Stimulated activated CD4-positive, alpha-beta T cell treated with anti-CD3 and anti-CD28 coated beads, Interleukin-4, amount 100 ng/mL, for 24 hours (primary cell): ENCODE measurements at regions not wholly inside any gene's neighbourhood (a gene's known extent, or its start where the extent isn't known, plus 50 kb on each side); places are given as distances from the start of the nearest gene placed in this dataset.

Experiments
- DNase-seq: peaks from one replicate; pipeline ENCODE4 v3.0.0-alpha.2; 2020

DNA sequence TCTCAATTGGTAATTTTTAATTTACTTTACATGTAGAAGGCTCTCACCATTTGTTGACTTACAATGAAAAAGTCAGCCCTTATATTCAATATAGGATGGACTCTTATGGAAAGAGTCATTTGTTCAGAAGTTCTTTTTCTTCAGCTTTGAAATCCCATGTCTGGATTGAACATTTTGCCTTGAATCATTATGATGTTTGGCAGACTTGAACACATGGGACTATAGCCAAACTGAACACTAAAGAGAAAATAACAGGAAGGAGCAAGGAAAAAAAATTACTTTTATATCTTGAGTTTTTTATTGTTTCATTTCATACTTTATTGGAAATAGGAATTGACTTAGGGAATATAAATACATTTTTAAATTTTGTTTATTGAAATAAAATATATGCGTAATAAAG lies 1503.0 kb downstream of the EFNA5 start:
- no peak for DNase-seq

DNA sequence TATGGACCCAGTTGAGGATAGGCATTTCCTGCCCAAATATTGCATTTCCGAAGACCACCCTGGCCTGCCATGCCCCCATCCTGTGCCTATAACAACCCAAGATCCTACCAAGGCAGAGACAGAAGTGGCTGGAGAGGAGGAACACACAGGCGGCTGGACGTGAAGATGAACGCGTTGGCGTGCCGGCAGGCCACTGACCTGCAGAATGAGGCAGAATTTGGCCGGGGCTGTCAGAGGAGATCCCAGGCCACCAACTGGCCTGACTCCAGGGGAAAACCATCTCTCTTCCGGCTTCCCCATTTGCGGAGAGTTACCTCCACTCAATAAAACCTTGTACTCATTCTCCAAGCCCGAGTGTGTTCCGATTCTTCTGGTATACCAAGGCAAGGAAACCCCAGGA lies 1507.5 kb downstream of the EFNA5 start:
- DNase-seq = no peak

DNA sequence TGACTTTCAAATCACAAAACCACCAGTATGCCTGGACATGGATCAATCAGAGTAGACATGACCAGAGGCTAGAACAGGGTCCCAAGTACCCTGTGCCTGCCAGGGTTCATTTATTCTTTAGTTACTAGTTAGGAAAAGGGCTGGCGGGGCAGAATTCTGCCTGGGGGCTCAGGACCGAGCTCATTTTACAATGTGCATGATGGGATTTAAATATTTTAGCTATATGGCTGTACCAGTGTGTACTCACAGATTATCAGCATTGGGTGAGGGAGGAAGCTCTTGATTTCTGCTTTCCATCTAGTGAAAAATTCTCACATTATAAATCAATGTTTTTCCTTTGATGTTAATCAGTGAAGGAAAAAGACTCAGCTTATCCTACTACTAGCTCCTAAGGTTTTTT lies 1511.1 kb downstream of the EFNA5 start:
- no peak for DNase-seq

DNA sequence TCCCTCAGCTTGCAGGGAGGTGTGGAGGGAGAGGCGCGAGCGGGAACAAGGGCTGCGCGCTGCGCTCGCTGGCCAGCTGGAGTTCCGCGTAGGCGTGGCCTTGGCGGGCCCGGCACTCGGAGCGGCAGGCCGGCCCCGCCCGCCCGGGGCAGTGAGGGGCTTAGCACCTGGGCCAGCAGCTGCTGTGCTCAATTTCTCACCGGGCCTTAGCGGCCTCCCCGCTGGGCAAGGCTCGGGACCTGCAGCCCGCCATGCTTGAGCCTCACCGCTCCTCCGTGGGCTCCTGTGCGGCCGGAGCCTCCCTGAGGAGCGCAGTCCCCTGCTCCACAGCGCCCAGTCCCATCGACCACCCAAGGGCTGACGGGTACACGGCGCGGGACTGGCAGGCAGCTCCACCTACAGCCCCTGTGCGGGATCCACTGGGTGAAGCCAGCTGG lies 1516.4 kb downstream of the EFNA5 start:
- DNase-seq = no peak

GRCh38 chr5:106152569-106152968 lies 1518.2 kb downstream of the EFNA5 start:
- no peak for DNase-seq

DNA sequence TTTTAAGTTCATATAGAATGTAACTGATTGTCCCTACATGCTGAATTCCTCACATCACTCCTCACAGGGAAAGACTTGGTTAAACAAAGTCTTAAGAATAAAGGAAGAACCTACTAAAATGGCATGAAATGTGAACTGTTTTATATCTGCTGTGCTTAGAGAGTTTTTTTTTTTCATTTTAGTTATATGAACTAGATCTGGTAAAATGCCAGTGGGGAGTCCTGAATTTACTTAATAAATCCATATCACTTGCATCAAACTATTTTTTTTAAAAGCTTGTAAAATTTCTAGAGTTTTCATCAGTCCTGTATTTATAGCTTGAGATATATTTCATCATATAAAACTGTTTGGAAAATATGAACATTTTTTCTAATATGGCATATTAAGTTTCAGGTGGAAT lies 1528.6 kb downstream of the EFNA5 start:
- DNase-seq = no peak

- no peak for DNase-seq
These were observed 1530.6 kb downstream of the EFNA5 start for GRCh38 chr5:106140101-106140500.

DNA sequence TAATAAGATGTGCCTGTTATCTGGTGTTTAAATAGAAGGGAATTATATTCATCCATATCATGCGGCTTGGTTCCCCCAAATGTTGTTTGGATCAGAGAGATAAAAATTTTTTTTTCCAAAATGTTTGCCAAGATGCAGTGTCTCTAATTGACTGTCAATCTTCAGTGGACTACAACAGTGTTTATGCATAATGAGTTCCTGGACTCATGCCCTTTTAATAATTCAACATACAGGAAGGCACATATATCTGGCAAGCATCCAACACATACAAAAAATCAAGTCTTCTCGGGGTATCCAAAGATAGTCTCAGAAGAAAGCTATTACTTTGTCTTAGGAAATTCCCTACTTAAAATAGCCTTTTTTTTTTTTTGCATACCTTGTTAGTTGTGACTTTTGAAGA lies 1534.7 kb downstream of the EFNA5 start:
- no peak for DNase-seq

- DNase-seq = no peak
These were observed 1535.3 kb downstream of the EFNA5 start for GRCh38 chr5:106135473-106135872.

DNA sequence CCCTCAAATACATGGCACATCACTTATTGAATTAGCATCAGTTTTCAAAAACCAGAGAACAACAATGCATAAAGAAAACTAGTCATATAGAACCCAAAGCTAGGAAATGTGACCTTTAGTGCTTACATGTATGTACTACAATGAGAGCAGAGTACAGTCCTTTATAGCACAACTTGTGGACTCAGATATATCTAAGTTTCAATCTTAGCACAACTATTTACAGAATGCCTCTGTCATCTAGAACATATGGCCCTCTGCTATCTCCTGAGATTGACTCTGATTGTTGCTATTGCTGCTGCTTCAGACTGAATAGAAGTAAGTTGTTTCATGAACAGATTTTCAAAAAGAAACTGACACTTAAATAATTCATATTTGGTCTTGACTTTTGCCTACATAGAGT lies 1536.2 kb downstream of the EFNA5 start:
- no peak for DNase-seq

GRCh38 chr5:106127985-106128384 lies 1542.8 kb downstream of the EFNA5 start:
- no peak for DNase-seq

DNA sequence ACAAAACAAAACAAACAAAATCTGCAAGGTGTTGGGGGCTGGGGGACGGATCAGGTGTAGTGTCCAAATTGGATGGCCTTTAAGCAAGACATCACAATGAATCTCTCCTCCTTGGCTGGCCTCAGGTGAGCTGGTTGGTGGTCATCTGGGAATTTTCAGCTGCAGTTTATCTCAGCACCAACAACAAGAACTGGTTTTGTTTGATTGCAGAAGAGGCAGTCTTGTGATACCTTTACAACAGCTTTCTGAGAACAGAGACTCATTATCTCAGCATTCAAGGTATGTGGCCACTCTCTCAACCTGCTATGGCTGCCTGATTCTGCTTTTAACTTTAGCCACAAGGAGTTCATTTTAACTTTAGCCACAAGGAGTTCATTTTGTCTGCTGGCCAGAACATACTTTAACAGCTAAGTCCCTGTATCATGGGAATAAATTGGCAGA lies 1543.4 kb downstream of the EFNA5 start:
- no peak for DNase-seq

- DNase-seq = no peak
These were observed 1548.6 kb downstream of the EFNA5 start for GRCh38 chr5:106121972-106122605.

GRCh38 chr5:106116682-106117081 lies 1554.1 kb downstream of the EFNA5 start:
- DNase-seq = no peak

- DNase-seq = no peak
These were observed 1556.8 kb downstream of the EFNA5 start for GRCh38 chr5:106113922-106114321.

GRCh38 chr5:106106384-106106783 lies 1564.4 kb downstream of the EFNA5 start:
- DNase-seq = no peak

GRCh38 chr5:106097340-106097739 lies 1573.4 kb downstream of the EFNA5 start:
- DNase-seq = no peak

GRCh38 chr5:106094839-106095238 lies 1575.9 kb downstream of the EFNA5 start:
- no peak for DNase-seq

- DNase-seq = no peak
These were observed 1576.5 kb downstream of the EFNA5 start for GRCh38 chr5:106094204-106094607.

- no peak for DNase-seq
These were observed 1577.6 kb downstream of the EFNA5 start for GRCh38 chr5:106093134-106093533.

GRCh38 chr5:106092455-106092854 lies 1578.3 kb downstream of the EFNA5 start:
- DNase-seq = no peak

GRCh38 chr5:106089073-106089472 lies 1581.7 kb downstream of the EFNA5 start:
- DNase-seq = no peak

GRCh38 chr5:106088462-106088861 lies 1582.3 kb downstream of the EFNA5 start:
- DNase-seq = no peak

- DNase-seq = no peak
These were observed 1584.4 kb downstream of the EFNA5 start for GRCh38 chr5:106086352-106086751.

- no peak for DNase-seq
These were observed 1585.2 kb downstream of the EFNA5 start for GRCh38 chr5:106085556-106085955.
